AG04450 (cell line): ENCODE measurements at regions not wholly inside any gene's neighbourhood (a gene's known extent, or its start where the extent isn't known, plus 50 kb on each side); places are given as distances from the start of the nearest gene placed in this dataset.

Source experiments
- CTCF ChIA-PET: fragments of 300-600, 350-600 bp; formaldehyde crosslinking; extraction: SDS; loops from one replicate; lab custom pipeline; 2022; ENCODE audit warnings: antibody characterized with exemption, inconsistent platforms; lab: Charles Lee
- POLR2A ChIA-PET: fragments of 350-600 bp; formaldehyde crosslinking; extraction: SDS; loops from one replicate; lab custom pipeline; 2021; ENCODE audit warnings: antibody characterized with exemption, inconsistent platforms; lab: Yijun Ruan, JAX
- DNase-seq: peaks from one replicate; pipeline ENCODE4 v3.0.0-alpha.2; 2011; ENCODE audit warnings: low read depth, low spot score
- H3K27ac ChIP-seq: one replicate; pipeline ENCODE4 v1.5.1; 2012; ENCODE audit warnings: low read depth, low read length, control low read depth
- H3K27me3 ChIP-seq: one replicate; pipeline ENCODE4 v1.6.0; 2012; ENCODE audit warnings: low read length; ENCODE audit not compliant: control insufficient read depth, insufficient read depth
- H3K4me3 ChIP-seq: 2 replicates; pipeline ENCODE4 v1.5.1; 2011; ENCODE audit warnings: mild to moderate bottlenecking, low read depth, low read length, control low read depth
- H3K9me3 ChIP-seq: 2 replicates; pipeline ENCODE4 v1.5.1; 2012; ENCODE audit warnings: low read length; ENCODE audit not compliant: control insufficient read depth, insufficient read depth
- TF ChIP-seq, protein P1 (sequence below): IDR thresholded peaks from 2 replicates; pipeline ENCODE4 v1.5.1; 2011; ENCODE audit warnings: low read depth, low read length, control low read depth, inconsistent platforms

DNA sequence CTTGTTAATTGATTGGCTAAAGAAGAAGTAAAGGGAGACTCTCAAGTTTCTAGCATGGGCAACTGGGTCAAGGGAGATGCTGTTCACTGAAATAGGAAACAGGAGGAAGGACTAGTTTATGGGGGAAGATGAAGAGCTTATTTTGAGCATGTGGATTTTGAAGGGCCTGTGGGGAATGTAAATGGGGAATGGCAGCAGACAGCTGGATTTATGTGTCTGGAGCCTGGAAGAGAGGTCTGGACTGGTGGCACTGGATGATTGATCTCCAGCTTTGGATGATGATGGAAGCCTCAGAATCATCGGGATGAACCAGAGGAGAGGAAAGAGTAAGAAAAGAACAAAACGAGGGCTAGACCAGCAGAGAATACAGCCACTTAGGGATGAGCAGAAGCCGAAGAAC lies 54.9 kb upstream of the ENAH start:
- DNase-seq = no peak
- no peaks in the 10 kb centered on the region for H3K9me3 ChIP-seq
- no peak overlapping the region for H3K4me3 ChIP-seq
- POLR2A ChIA-PET = interaction anchor here (1.3 kb wide), 1 partner anchor 52 kb away, joined by 3 read pairs; no protein-coding TSS in a partner anchor
- no peaks in the 10 kb centered on the region for H3K27me3 ChIP-seq
- H3K27ac ChIP-seq = no peak overlapping the region
- CTCF ChIA-PET = interaction anchor here (0.5 kb wide), 1 partner anchor 188 kb away, joined by 6 read pairs; no protein-coding TSS in a partner anchor
- TF ChIP-seq, protein P1, sequence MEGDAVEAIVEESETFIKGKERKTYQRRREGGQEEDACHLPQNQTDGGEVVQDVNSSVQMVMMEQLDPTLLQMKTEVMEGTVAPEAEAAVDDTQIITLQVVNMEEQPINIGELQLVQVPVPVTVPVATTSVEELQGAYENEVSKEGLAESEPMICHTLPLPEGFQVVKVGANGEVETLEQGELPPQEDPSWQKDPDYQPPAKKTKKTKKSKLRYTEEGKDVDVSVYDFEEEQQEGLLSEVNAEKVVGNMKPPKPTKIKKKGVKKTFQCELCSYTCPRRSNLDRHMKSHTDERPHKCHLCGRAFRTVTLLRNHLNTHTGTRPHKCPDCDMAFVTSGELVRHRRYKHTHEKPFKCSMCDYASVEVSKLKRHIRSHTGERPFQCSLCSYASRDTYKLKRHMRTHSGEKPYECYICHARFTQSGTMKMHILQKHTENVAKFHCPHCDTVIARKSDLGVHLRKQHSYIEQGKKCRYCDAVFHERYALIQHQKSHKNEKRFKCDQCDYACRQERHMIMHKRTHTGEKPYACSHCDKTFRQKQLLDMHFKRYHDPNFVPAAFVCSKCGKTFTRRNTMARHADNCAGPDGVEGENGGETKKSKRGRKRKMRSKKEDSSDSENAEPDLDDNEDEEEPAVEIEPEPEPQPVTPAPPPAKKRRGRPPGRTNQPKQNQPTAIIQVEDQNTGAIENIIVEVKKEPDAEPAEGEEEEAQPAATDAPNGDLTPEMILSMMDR = no peak

DNA sequence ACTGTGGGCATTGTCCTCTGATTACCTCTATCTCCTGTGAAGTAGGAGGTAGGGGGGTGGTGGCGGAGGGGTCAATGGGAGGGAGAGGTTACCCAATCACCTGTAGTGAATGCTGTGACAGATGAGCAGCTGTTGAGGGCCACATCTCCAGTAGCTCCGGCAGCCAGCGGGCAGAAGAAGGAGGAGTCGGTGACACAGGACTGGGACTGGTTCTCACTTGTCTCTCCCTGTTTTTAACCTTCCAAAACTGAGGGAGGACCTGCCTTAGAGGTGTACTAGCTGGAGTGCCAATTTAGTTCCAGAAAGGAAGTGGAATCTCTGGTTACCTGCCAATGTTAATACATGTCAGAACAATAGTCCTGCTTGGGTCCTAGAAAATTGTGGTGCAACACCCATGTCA lies 56.2 kb upstream of the ENAH start:
- TF ChIP-seq, protein P1 = no peak
- no peak overlapping the region for H3K27ac ChIP-seq
- DNase-seq = no peak
- ChIA-PET CTCF (no interaction called here), POLR2A (no interaction called here)
- no peak overlapping the region for H3K4me3 ChIP-seq
- no peaks in the 10 kb centered on the region for H3K27me3 ChIP-seq
- no peaks in the 10 kb centered on the region for H3K9me3 ChIP-seq

DNA sequence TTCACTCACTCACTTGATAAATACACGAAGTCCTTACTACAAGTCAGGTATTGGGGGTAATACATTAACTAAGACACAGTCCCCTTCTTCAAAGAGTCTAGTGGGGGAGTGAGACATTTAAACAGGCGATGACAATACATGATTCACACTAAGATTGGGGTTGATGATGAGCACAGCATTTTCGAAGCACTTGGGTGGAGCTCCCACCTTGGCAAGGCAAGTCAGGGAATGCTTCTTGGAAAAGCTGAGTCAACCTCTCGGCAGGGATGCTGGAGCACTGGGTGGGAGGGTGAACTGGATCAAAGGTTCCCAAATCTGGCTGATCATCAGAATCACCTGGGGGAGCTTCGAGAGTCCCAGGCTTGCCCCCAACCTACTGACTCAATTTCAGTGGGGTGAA lies 57.9 kb upstream of the ENAH start:
- POLR2A ChIA-PET = no interaction called here

DNA sequence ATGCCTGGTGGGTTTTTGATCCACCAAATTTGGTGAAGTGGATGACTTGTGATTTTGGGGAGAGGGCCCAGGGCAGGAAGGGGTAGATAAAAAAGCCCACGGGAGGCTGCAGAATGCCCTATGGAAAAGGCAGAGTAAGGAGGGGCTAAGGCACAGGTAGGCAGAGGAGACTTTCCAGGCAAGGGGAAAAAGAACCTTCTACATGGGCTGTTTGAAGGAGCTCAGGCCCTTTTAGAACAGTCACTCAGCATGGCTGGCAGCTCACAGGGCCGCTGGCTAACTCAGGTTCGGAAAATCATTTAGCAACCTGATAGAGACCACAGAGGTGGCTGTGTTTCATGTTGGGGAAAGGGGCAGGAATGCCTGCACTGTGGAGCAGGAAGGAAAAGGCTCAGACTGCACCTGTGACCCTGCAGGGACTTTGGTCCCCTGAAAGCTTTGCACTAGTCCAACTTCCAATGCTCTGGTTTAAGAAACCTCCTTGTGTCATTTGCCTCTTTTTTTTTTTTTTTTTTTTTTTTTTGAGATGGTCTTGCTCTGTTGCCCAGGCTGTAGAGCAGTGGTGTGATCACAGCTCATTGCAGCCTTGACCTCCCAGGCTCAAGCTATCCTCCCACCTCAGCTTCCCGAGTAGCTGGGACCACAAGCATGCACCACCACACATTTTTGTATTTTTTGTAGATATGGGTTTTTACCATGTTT lies 58.5 kb upstream of the ENAH start:
- no peak for DNase-seq
- no peaks in the 10 kb centered on the region for H3K27me3 ChIP-seq
- POLR2A ChIA-PET = no interaction called here
- H3K9me3 ChIP-seq = no peaks in the 10 kb centered on the region
- CTCF ChIA-PET = interaction anchor here (1.2 kb wide), 1 partner anchor 237 kb away, joined by 3 read pairs; no protein-coding TSS in a partner anchor
- H3K4me3 ChIP-seq = no peak overlapping the region
- TF ChIP-seq, protein P1 = no peak
- H3K27ac ChIP-seq = no peak overlapping the region

More for the DNA sequence above, 57.9 kb upstream of the ENAH start:
- Histone ChIP-seq H3K27me3 (no peaks in the 10 kb centered on the region), H3K9me3 (no peaks in the 10 kb centered on the region), H3K27ac (no peak overlapping the region), H3K4me3 (no peak overlapping the region)
- CTCF ChIA-PET = interaction anchor here (0.8 to 1.2 kb wide), 2 partner anchors 61 to 236 kb away, joined by 3 read pairs; no protein-coding TSS in a partner anchor
- DNase-seq = no peak
- TF ChIP-seq, protein P1 = no peak

DNA sequence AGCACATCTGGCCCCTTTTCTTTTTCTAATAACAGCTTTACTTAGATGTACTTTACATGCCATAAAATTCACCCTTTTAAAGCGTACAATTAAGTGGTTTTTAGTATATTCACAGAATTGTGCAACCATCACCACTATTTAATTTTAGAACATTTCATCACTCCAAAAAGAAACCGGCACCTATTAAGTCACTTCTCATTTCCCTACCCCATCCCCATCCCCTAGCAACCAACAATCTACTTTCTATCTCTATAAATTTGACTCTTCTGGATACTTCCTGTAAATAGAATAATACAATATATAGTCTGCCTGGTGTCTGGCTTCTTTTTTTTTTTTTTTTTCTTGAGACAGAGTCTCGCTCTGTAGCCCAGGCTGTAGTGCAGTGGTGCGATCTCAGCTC lies 59.5 kb upstream of the ENAH start:
- H3K27ac ChIP-seq = no peak overlapping the region
- TF ChIP-seq, protein P1 = no peak
- CTCF ChIA-PET = no interaction called here
- POLR2A ChIA-PET = no interaction called here
- H3K9me3 ChIP-seq = no peaks in the 10 kb centered on the region
- no peak overlapping the region for H3K4me3 ChIP-seq
- H3K27me3 ChIP-seq = no peaks in the 10 kb centered on the region
- no peak for DNase-seq
